PC-3 (cell line): ENCODE measurements at regions not wholly inside any gene's neighbourhood (a gene's known extent, or its start where the extent isn't known, plus 50 kb on each side); places are given as distances from the start of the nearest gene placed in this dataset.

Experiments
- ATAC-seq: fragments of 200-7000 bp; cut with Tn5 transposase; 2 replicates; pipeline ENCODE4 v1.9.1; 2020; ENCODE audit warnings: mild to moderate bottlenecking, moderate library complexity
- BruUV-seq: library from RNA; stranded (reverse); fragments of 400-500 nt; replicated peaks from 2 replicates; lab custom pipeline; 2021; lab: Mats Ljungman, UMichigan
- CTCF ChIA-PET: fragments of 300-600 bp; sonication (Branson Sonifier 250); formaldehyde crosslinking; loops from one replicate; lab custom pipeline; 2022; ENCODE audit warnings: antibody characterized with exemption; lab: Charles Lee
- POLR2A ChIA-PET: fragments of 300-600 bp; sonication (Branson Sonifier 250); formaldehyde crosslinking; loops from one replicate; lab custom pipeline; 2022; ENCODE audit warnings: antibody characterized with exemption; ENCODE audit not compliant: unreplicated experiment; lab: Charles Lee
- DNase-seq: peaks from one replicate; pipeline ENCODE4 v3.0.0-alpha.2; 2015
- H2AFZ ChIP-seq: fragments of 300-600 bp; sonication (generic); 2 replicates; pipeline ENCODE4 v1.6.0; 2016; ENCODE audit warnings: antibody characterized with exemption, low read length
- H3F3A ChIP-seq: fragments of 300-600 bp; sonication (generic); one replicate; pipeline ENCODE4 v1.6.0; 2017; ENCODE audit warnings: antibody characterized with exemption, low read length, control low read depth, mild to moderate bottlenecking; ENCODE audit not compliant: unreplicated experiment
- H3K27ac ChIP-seq: fragments of 300-600 bp; sonication (generic); 2 replicates; pipeline ENCODE4 v1.5.1; 2016; ENCODE audit warnings: mild to moderate bottlenecking, low read length
- H3K27me3 ChIP-seq: fragments of 300-600 bp; sonication (generic); 2 replicates; pipeline ENCODE4 v1.6.1; 2016; ENCODE audit warnings: low read length, mixed read lengths
- H3K36me3 ChIP-seq: fragments of 300-600 bp; sonication (generic); 2 replicates; pipeline ENCODE4 v1.6.1; 2016; ENCODE audit warnings: low read depth, mixed run types, low read length, mixed read lengths
- H3K4me1 ChIP-seq: fragments of 300-600 bp; sonication (generic); 2 replicates; pipeline ENCODE4 v1.5.1; 2016; ENCODE audit warnings: low read length; ENCODE audit not compliant: insufficient read depth
- H3K4me2 ChIP-seq: fragments of 300-600 bp; sonication (generic); 2 replicates; pipeline ENCODE4 v1.6.0; 2016; ENCODE audit warnings: low read length
- H3K4me3 ChIP-seq: fragments of 300-600 bp; sonication (generic); 2 replicates; pipeline ENCODE4 v1.5.1; 2016; ENCODE audit warnings: mild to moderate bottlenecking, low read length, mixed read lengths
- H3K79me2 ChIP-seq: fragments of 300-600 bp; sonication (generic); 2 replicates; pipeline ENCODE4 v1.6.1; 2017; ENCODE audit warnings: low read length, mixed read lengths
- H3K9ac ChIP-seq: fragments of 300-600 bp; sonication (generic); 2 replicates; pipeline ENCODE4 v1.6.0; 2016; ENCODE audit warnings: mild to moderate bottlenecking, low read length
- H3K9me2 ChIP-seq: fragments of 300-600 bp; sonication (generic); replicated peaks from 2 replicates; pipeline ENCODE4 v1.6.1; 2016; ENCODE audit warnings: mixed run types, low read length, mixed read lengths
- H3K9me3 ChIP-seq: fragments of 300-600 bp; sonication (generic); 2 replicates; pipeline ENCODE4 v1.6.1; 2016; ENCODE audit warnings: low read length, mixed read lengths
- H4K20me1 ChIP-seq: fragments of 300-600 bp; sonication (generic); 2 replicates; pipeline ENCODE4 v1.6.1; 2016; ENCODE audit warnings: low read length, mixed read lengths
- CTCF ChIP-seq: fragments of 300-600 bp; sonication (generic); conservative IDR thresholded peaks from 2 replicates; pipeline ENCODE4 v1.5.1; 2017; ENCODE audit warnings: antibody characterized with exemption, low read depth, mild to moderate bottlenecking, low read length
- EZH2 ChIP-seq: fragments of 300-600 bp; sonication (generic); IDR thresholded peaks from one replicate; pipeline ENCODE4 v1.6.1; 2017; ENCODE audit warnings: antibody characterized with exemption, mild to moderate bottlenecking, low read length; ENCODE audit not compliant: unreplicated experiment
- EZH2phosphoT487 ChIP-seq: fragments of 300-600 bp; sonication (generic); IDR thresholded peaks from 2 replicates; pipeline ENCODE4 v1.6.1; 2018; ENCODE audit warnings: mild to moderate bottlenecking, antibody characterized with exemption, low read length, borderline replicate concordance
- intact Hi-C: fragments of 100-400 bp; cut with micrococcal nuclease; formaldehyde crosslinking; loops from 2 replicates; pipeline ENCODE4 v1.9.0; 2023

GRCh38 chr13:47184321-47184720 is 287.5 kb upstream of the HTR2A start:
- H4K20me1 ChIP-seq = no peaks in the 10 kb centered on the region
- peaks cover 10% of the 10 kb centered on the region for H3K4me1 ChIP-seq
- no peak overlapping the region for H3K9ac ChIP-seq
- no peak for DNase-seq
- 0 out of 2 replicates have a peak, but pooled peaks cover 4% of the 10 kb centered on the region for H3K9me2 ChIP-seq
- no peaks in the 10 kb centered on the region for H3K79me2 ChIP-seq
- H3K27me3 ChIP-seq = no peaks in the 10 kb centered on the region
- intact Hi-C loops = no loop called here
- ATAC-seq = no peak
- ChIA-PET POLR2A (no interaction called here), CTCF (interaction anchor here (1.2 kb wide), 1 partner anchor 103 kb away, joined by 4 read pairs; no protein-coding TSS in a partner anchor)
- no peak overlapping the region for H2AFZ ChIP-seq
- H3K4me3 ChIP-seq = no peak overlapping the region
- H3K36me3 ChIP-seq = no peaks in the 10 kb centered on the region
- TF ChIP-seq EZH2 = no peak
- no peak for TF ChIP-seq CTCF
- TF ChIP-seq EZH2phosphoT487 = no peak
- H3K27ac ChIP-seq = no peak overlapping the region
- H3F3A ChIP-seq = no peaks in the 10 kb centered on the region
- no peaks in the 10 kb centered on the region for H3K9me3 ChIP-seq
- H3K4me2 ChIP-seq = no peak overlapping the region
- no TSS peak for BruUV-seq

- Histone ChIP-seq H3F3A (no peaks in the 10 kb centered on the region), H3K9me2 (0 out of 2 replicates have a peak, but pooled peaks cover 4% of the 10 kb centered on the region), H3K79me2 (no peaks in the 10 kb centered on the region), H4K20me1 (no peaks in the 10 kb centered on the region), H2AFZ (no peak overlapping the region), H3K9me3 (no peaks in the 10 kb centered on the region), H3K4me3 (no peak overlapping the region), H3K4me2 (no peak overlapping the region), H3K27me3 (no peaks in the 10 kb centered on the region), H3K9ac (no peak overlapping the region), H3K27ac (no peak overlapping the region), H3K36me3 (no peaks in the 10 kb centered on the region), H3K4me1 (peaks cover 16% of the 10 kb centered on the region; the same call in 1 of the 2 replicates)
- intact Hi-C loops = no loop called here
- ATAC-seq (no peak), DNase-seq (no peak)
- ChIA-PET CTCF (no interaction called here), POLR2A (no interaction called here)
- BruUV-seq = no TSS peak
- TF ChIP-seq CTCF (no peak), EZH2phosphoT487 (no peak), EZH2 (no peak)
Measured at GRCh38 chr13:47179321-47179720, 282.5 kb upstream of the HTR2A start.

- intact Hi-C loops = no loop called here
- CTCF ChIA-PET = no interaction called here
Measured at GRCh38 chr13:47178090-47178950, 281.5 kb upstream of the HTR2A start.

More at GRCh38 chr13:47178090-47178950, 281.5 kb upstream of the HTR2A start:
- DNase-seq = no peak
- Histone ChIP-seq H3K79me2 (no peaks in the 10 kb centered on the region), H4K20me1 (no peaks in the 10 kb centered on the region), H3K36me3 (no peaks in the 10 kb centered on the region), H3K9ac (no peak overlapping the region), H3K4me1 (peaks cover 16% of the 10 kb centered on the region; the same call in 1 of the 2 replicates), H3K9me3 (no peaks in the 10 kb centered on the region), H3K27ac (no peak overlapping the region), H2AFZ (no peak overlapping the region), H3K4me2 (no peak overlapping the region), H3K9me2 (0 out of 2 replicates have a peak, but pooled peaks cover 4% of the 10 kb centered on the region), H3K4me3 (no peak overlapping the region), H3F3A (no peaks in the 10 kb centered on the region), H3K27me3 (no peaks in the 10 kb centered on the region)
- TF ChIP-seq EZH2phosphoT487 (no peak), EZH2 (no peak), CTCF (no peak)
- POLR2A ChIA-PET = no interaction called here
- no peak for ATAC-seq
- BruUV-seq = no TSS peak
